HG03565 (cell line): ENCODE measurements at regions not wholly inside any gene's neighbourhood (a gene's known extent, or its start where the extent isn't known, plus 50 kb on each side); places are given as distances from the start of the nearest gene placed in this dataset.

ENCODE experiments used
- ATAC-seq: cut with Tn5 transposase; IDR thresholded peaks from one replicate; pipeline ENCODE4 v1.9.1; 2021; ENCODE audit warnings: mild to moderate bottlenecking, moderate library complexity; ENCODE audit not compliant: unreplicated experiment

GRCh38 chr10:44674536-44675386 is 236.4 kb upstream of the TMEM72 start:
- no peak for ATAC-seq

- ATAC-seq, result no peak
Observed at GRCh38 chr10:44675387-44675874, 235.7 kb upstream of the TMEM72 start.

- ATAC-seq, result no peak
Observed at GRCh38 chr10:44680764-44681163, 230.4 kb upstream of the TMEM72 start.

GRCh38 chr10:44682507-44682906 is 228.6 kb upstream of the TMEM72 start:
- ATAC-seq, result no peak

- ATAC-seq, result no peak
Observed at GRCh38 chr10:44684661-44685060, 226.5 kb upstream of the TMEM72 start.

- ATAC-seq, result no peak
Observed at GRCh38 chr10:44685220-44685619, 225.9 kb upstream of the TMEM72 start.

GRCh38 chr10:44685747-44686146 is 225.4 kb upstream of the TMEM72 start:
- no peak for ATAC-seq

- ATAC-seq, result no peak
Observed at GRCh38 chr10:44689368-44689767, 221.8 kb upstream of the TMEM72 start.

GRCh38 chr10:44696496-44696895 is 214.6 kb upstream of the TMEM72 start:
- no peak for ATAC-seq

- no peak for ATAC-seq
Observed at GRCh38 chr10:44697116-44697515, 214.0 kb upstream of the TMEM72 start.

- ATAC-seq, result no peak
Observed at GRCh38 chr10:44702531-44702930, 208.6 kb upstream of the TMEM72 start.

GRCh38 chr10:44703241-44704155 is 207.6 kb upstream of the TMEM72 start:
- ATAC-seq, result no peak

- no peak for ATAC-seq
Observed at GRCh38 chr10:44704616-44705015, 206.5 kb upstream of the TMEM72 start.

- ATAC-seq, result no peak
Observed at GRCh38 chr10:44706745-44707144, 204.4 kb upstream of the TMEM72 start.

- ATAC-seq, result no peak
Observed at GRCh38 chr10:44713307-44713706, 197.8 kb upstream of the TMEM72 start.

- ATAC-seq, result no peak
Observed at GRCh38 chr10:44714451-44714850, 196.7 kb upstream of the TMEM72 start.

GRCh38 chr10:44715136-44715535 is 196.0 kb upstream of the TMEM72 start:
- ATAC-seq, result no peak

GRCh38 chr10:44716470-44717015 is 194.6 kb upstream of the TMEM72 start:
- ATAC-seq, result no peak

GRCh38 chr10:44723082-44723481 is 188.1 kb upstream of the TMEM72 start:
- no peak for ATAC-seq

- no peak for ATAC-seq
Observed at GRCh38 chr10:44723619-44724325, 187.4 kb upstream of the TMEM72 start.
